COLO829 (cell line): ENCODE measurements at regions not wholly inside any gene's neighbourhood (a gene's known extent, or its start where the extent isn't known, plus 50 kb on each side); places are given as distances from the start of the nearest gene placed in this dataset.

Source experiments
- DNase-seq: peaks from one replicate; pipeline ENCODE4 v3.0.0; 2012; ENCODE audit warnings: low spot score

DNA sequence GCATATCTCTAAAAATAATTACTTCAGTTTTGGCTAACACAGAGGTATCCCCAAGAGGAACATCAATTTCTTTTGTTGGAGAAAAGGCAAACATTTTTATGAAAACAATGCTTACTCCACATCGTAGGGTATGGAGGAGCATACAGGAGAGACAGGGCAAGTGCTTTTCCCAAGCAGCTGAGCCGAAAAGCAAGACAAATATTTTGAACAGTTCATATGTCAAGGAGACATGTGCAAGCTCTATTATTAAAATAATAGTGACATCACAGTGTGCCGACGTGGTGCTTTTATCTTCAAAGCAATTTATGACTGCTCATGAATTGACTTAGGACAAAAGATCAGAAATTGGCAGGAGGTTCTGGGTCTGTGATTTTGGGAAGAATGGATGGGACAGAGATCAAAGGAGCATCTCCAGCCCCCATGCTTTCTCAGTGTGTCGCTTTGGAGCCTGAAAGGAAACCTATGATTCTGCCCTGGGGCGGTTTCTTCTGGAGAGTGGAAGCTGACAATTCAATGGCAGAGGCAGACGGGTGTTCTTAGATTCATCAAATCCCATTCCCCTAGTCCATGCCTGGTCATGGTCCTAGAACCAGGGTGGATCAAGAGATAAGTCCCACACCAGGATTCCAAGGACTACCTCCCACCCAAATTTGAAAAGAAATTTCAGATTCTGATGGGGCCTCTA lies 97.1 kb downstream of the JCAD start:
- no peak for DNase-seq

DNA sequence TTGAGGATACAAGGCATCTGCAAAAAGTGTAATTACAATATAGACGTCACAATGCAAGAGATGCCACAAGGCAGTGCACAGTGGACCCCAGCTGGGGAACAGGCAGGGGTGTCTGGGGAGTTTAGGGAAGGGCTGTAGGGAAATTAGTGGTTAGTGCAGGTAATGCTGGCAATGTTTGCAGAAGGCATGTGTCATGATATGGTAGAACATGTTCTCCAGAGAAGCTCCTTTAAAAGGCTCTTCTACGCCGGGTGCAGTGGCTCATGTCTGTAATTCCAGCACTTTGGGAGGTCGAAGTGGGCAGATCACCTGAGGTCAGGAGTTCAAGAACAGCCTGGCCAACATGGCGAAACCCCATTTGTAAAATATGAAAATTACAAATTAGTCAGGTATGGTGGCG lies 98.0 kb downstream of the JCAD start:
- DNase-seq = no peak

GRCh38 chr10:29960261-29960660 lies 99.1 kb downstream of the JCAD start:
- no peak for DNase-seq

DNA sequence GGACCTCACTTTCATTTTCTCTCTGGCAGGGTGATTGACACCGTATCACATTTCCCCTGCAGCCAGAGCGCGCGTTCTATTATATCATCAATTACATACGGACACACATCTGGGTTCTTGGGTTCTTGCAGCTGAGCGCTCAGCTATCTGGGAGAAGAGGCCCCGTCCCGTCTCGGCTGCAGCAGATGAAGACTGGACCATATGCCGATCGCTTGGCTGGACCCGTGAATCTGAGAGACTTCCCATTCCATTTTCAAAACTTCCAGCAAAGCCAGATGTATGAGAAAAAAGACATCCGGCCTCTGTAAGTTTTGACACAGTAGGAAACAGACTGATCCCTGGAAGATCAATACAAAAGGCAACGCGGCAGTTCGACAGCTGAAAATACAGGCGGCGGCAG lies 99.8 kb downstream of the JCAD start:
- DNase-seq = no peak

DNA sequence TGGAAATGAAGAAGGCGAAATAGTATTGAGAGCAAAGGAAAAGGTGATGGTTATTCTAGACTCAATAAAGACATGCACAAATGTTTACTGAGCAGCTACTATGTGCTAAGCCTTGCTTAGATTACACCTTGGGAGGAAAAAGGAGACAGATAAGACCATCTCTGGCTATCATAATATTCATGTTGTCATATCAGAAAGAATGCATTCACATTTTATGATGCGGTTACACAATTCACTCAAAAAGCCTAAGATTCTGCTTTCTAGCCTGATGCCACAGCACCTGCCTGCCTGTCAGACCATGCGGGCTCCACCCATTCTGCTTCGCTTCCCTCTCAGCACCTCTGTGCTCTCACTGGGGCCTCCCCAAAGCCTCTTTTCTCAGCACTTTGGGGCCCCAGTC lies 100.9 kb downstream of the JCAD start:
- DNase-seq = no peak

- no peak for DNase-seq
These were observed 101.5 kb downstream of the JCAD start for GRCh38 chr10:29957907-29958331.

GRCh38 chr10:29957236-29957635 lies 102.2 kb downstream of the JCAD start:
- no peak for DNase-seq

GRCh38 chr10:29956335-29956924 lies 103.0 kb downstream of the JCAD start:
- no peak for DNase-seq

- no peak for DNase-seq
These were observed 104.0 kb downstream of the JCAD start for GRCh38 chr10:29955329-29955935.

GRCh38 chr10:29951441-29951931 lies 107.9 kb downstream of the JCAD start:
- no peak for DNase-seq

GRCh38 chr10:29950391-29950790 lies 109.0 kb downstream of the JCAD start:
- no peak for DNase-seq

DNA sequence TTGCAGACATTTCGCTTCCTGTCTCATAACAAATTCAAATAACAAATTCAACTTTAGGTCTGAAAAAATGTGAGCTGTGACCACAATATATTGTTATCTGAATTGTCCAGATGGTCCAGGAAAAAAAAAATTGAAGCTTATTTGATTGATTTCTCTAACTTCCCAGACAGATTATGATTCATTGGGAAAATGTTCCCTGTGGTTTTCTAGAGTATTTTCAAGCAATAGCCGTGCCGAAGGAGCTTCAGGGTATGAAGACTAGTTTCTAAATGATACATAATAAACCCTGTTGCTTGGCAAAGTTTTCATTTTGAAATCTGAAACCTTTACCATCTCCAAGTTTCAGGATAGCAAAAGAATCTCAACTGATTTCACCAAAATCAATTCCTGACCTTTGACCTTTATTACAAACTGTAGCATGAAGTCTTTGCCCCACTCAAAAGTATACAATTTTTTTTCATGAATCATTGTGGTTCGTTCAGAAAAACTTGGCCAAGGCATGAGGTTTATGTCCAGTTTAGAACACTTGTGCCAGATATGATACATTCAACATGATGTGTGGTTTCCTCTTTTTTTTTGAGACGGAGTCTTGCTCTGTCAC lies 109.9 kb downstream of the JCAD start:
- no peak for DNase-seq

DNA sequence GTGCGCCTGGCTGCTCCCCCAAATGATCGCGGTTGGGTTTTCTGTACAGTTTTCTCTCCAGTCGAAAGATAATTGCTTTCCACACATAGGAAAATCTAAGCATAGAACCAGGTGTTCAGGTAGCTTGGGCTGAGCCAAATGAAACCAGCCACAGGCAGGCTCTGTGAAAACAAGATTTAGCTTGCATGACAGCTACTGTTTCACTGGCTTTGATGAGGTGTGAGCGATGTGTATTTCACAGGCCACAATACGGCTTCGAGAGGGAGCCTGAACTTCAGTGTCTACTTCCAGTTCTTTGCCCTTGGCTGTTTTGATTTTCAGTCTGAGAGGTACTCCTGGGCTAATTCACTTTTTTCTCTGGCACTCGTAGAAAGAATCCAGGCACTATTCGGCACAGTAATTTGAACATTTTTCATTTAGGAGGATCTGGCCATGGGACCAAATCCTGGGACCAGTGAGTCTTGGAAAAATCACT lies 110.5 kb downstream of the JCAD start:
- no peak for DNase-seq

DNA sequence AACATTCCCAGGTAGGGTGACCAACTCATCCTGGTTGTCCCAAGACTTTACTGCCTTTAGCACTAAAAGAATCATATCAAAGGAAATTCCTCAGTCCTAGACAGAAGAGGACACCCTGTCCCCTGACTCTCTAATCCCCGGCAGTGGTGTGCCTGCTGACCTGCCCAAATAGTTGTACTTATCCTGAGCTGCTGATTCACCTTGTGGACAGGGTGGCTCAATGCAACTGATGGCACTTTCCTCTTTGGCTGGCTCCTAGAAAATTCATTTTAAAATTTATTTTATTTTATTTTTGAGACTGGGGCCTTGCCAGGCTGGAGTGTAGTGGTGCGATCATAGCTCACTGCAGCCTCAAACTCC lies 111.7 kb downstream of the JCAD start:
- no peak for DNase-seq

DNA sequence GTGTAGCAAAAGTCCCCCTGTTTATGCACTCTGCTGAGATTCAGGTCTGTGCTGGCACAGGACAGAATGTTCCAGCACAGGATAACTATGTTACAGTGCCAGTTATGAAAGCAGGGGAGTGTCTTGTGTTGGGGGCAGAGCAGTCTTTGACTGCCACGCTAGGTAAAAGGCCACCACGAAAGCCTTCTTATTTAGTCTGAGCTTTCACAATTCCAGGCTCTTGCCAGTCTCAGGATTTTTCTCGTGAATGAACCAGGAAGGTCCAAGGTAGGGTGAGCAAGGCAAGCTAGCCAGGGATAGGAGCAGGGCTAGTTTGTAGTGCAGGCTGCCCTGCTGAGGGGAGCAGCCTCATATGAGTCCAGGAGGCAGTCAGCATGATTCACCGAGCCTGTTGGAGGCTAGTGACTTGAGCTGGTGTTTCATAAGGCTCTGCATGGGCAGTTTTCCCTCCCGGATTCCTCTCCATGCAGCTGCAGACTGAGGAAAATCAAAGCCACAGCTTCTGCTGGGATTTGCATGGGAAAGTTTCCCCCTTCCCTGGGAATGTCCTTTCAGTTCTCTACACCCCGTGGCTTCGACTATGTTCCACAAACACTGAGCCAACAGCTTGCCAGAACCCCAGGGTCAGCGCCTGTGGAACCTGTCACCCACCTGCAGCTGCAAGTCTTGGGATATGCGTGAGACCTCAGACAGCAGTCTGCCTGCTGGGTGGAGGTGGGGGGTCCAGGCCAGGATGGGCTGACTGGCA lies 112.3 kb downstream of the JCAD start:
- DNase-seq = no peak

DNA sequence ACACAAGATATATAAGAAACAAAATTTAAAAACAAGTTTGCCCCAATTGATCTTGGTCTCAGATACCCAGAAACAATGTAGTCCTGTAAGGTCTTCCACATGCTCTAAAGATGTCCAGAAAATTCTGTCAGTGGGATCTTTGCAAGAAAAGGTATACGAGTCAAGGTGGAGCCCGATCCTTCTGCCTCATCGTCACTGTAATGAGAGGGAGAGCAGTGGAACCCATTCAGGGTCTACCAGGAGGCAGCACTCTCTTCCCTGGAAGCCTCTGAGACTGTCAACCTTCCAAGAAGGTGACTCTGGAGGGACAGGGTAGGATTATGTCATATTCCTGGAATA lies 112.8 kb downstream of the JCAD start:
- no peak for DNase-seq

DNA sequence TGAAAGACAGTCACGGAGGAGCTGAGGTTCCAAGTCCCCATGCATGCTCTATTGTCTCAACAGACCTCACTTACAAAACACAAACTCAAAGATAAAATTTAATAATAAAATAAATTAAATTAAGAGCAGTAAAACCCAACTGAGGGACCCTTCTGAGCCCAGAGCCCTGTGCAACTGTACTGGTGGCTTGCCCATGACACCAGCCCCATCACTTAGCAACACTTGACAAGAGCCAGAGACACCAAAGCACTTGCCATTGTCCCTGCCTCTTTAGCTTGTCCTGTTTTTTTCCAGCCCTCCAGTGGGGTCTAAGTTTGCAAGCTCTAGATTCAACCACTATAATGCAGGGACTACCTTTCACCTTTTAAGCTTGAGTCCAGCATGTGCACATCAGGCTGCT lies 117.9 kb downstream of the JCAD start:
- no peak for DNase-seq

- DNase-seq = no peak
These were observed 126.4 kb downstream of the JCAD start for GRCh38 chr10:29932991-29933390.

- no peak for DNase-seq
These were observed 127.6 kb downstream of the JCAD start for GRCh38 chr10:29931833-29932232.

DNA sequence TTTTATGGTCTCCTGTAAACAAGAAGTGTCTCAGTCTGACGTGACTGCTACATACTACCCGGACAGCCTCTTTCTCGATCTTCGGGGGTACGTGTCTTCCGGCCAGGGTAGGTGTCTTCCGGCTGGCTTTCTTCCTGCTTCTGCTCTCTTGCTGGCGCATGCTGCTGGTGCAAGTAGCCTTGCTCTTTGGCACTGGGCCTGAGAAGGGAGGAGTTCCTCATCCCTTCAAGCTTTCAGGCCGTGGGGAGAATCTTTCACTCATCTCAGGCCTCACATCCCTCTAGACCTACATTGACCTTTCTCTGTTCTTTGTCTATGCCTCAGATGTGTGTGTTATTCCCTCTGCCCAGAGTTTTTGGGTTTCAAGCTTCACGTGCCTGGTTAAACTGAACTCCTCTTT lies 130.4 kb downstream of the JCAD start:
- no peak for DNase-seq

GRCh38 chr10:29926693-29927048 lies 132.7 kb downstream of the JCAD start:
- no peak for DNase-seq
